ENCODE measurements at regions not wholly inside any gene's neighbourhood (a gene's known extent, or its start where the extent isn't known, plus 50 kb on each side); places are given as distances from the start of the nearest gene placed in this dataset.

DNA sequence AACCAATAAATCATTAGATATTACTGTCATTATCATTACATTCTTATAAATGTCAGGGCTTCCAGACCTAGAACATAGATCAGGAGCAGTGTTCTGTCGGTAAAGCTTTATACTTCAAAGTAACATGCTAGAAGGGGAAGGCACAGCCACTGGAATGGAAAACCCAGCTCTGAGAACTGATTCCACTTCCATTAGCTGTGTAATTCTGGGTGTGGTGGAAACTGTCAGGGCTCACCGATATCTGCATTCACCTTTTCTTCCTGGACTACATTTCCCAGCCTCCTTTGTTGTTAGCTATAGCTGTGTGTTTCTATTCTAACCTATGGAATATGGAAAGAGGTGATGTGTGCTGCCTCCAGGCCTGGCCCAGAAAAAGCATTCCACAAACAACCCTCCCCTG is 585.8 kb downstream of the BUD13 start:
- no peak for TF ChIP-seq POLR2A (IDR thresholded peaks at IDR 0.05)
- TF ChIP-seq, protein P1, sequence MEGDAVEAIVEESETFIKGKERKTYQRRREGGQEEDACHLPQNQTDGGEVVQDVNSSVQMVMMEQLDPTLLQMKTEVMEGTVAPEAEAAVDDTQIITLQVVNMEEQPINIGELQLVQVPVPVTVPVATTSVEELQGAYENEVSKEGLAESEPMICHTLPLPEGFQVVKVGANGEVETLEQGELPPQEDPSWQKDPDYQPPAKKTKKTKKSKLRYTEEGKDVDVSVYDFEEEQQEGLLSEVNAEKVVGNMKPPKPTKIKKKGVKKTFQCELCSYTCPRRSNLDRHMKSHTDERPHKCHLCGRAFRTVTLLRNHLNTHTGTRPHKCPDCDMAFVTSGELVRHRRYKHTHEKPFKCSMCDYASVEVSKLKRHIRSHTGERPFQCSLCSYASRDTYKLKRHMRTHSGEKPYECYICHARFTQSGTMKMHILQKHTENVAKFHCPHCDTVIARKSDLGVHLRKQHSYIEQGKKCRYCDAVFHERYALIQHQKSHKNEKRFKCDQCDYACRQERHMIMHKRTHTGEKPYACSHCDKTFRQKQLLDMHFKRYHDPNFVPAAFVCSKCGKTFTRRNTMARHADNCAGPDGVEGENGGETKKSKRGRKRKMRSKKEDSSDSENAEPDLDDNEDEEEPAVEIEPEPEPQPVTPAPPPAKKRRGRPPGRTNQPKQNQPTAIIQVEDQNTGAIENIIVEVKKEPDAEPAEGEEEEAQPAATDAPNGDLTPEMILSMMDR (IDR thresholded peaks at IDR 0.05), result no peak

Data from esophagus squamous epithelium (tissue), 4 donors.